Muscle of arm (tissue), 1 donor: ENCODE measurements at regions not wholly inside any gene's neighbourhood (a gene's known extent, or its start where the extent isn't known, plus 50 kb on each side); places are given as distances from the start of the nearest gene placed in this dataset.

Experiments
- DNase-seq: peaks from one replicate; pipeline ENCODE4 v3.0.0-alpha.2; 2013

DNA sequence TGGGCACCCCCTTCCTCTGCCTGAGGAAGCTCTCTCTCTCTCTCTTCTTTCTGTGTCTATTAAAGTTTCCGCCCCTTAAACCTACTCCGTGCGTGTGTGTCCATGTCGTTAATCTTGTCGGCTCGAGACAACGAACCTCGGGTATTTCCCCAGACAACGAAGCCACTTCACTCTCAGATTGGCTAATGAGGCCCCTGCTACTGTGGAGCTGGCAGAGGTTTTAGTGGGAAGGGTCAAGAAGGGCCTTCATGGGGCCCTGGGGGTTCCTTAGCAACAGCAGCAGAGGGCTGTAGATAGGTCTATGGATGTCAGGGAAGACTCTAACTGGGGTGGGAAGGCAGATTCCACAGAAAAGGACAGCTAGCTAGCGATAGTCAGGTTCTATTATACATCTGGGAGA lies 239.8 kb upstream of the RAB4A start:
- DNase-seq: no peak

DNA sequence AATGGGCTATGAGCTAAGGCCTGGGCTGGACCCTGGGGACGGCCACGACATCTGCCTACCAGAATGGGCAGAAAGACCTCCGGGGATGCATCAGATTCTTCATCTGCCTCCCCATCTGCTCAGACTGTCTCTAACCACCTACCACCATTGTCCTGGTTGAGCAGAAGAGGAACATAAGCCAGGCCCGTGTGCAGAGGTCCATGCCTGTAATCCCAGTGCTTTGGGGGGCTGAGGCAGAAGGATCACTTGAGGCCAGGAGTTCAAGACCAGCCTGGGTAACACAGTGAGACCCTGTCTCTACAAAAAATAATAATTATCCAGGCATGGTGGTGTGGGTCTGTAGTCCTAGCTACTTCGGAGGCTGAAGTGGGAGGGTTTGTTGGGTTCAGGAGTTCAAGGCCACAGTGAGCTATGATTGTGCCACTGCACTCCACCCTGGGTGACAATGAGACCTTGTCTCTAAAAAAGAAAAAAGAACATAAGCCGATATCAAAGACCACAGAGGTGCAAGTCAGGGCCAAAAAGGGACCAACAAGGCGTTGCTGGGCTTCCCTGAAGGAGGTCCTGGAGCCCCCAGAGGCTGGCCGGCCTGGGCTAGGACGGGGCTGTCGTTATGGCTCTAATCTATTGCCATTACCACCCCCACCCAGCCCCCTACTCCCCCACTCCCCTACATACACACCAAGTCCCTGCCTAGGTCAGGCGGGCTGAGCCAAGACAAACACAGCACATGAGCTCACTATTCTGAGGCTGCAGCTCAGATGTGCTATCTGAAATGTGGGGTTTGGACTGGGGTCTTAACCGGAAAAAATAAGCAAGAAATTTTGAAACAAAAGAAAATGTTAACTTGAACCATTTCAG lies 239.2 kb upstream of the RAB4A start:
- no peak for DNase-seq

DNA sequence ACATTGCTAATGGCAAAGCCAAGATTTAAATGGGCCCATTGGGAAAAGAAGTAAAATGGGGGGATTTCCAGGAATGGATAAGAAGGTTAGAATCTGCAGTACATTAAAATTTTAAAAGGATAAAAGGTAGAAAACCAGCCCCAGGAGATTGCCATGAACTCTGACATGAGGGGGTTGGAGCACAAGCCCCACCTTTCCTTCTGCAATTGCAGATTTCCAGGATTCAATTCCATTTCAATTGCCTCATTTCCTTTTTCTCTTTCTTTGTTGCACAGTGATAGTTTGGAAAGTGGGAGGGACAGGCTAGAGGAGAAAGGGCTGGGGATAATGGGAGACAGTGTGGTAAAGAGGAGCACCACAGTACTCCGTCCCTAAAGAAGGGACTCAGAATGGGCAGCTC lies 238.5 kb upstream of the RAB4A start:
- peak; percentile 70 for DNase-seq

DNA sequence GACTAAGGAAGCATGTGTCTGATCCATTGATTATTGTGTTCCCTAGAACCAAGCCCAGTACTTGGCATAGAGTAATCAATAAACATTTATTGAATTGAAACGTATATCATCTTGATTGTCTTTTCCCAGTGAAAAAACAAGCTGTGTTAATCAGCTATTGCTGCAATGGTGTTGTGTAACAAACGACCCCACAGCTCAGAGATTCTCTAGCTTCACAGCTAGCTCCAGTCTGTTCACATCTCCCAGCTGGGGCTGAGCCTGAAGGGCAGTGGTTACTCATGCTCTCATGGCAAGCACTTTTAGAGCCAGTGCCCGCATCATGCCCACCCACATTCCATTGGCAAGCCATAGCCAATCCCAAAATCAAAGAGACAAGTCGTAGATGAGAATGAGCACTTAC lies 237.4 kb upstream of the RAB4A start:
- no peak for DNase-seq

DNA sequence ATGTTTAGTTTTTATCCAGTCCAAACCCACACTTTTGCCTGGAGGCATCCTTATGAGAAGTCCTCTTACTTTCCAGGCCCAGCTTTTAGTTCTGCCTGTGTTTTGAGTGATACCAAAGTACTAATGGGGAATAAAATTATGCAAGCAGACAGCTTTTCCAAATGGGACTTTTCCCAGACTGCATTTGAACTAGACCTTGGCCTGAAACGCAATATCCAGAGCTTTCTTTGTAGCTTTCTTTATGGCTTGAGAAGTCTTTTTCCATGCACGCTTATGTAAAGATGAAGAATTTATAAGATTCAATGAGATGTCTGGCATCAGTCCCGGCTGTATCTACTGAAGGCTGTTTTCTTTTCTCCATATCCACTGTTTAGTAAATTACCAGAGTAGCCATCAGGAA lies 236.6 kb upstream of the RAB4A start:
- DNase-seq: peak; percentile 90

GRCh38 chr1:229035054-229035747 lies 235.7 kb upstream of the RAB4A start:
- no peak for DNase-seq

GRCh38 chr1:229035748-229036082 lies 235.2 kb upstream of the RAB4A start:
- DNase-seq: no peak

- no peak for DNase-seq
These were observed 233.0 kb upstream of the RAB4A start for GRCh38 chr1:229037806-229038405.

DNA sequence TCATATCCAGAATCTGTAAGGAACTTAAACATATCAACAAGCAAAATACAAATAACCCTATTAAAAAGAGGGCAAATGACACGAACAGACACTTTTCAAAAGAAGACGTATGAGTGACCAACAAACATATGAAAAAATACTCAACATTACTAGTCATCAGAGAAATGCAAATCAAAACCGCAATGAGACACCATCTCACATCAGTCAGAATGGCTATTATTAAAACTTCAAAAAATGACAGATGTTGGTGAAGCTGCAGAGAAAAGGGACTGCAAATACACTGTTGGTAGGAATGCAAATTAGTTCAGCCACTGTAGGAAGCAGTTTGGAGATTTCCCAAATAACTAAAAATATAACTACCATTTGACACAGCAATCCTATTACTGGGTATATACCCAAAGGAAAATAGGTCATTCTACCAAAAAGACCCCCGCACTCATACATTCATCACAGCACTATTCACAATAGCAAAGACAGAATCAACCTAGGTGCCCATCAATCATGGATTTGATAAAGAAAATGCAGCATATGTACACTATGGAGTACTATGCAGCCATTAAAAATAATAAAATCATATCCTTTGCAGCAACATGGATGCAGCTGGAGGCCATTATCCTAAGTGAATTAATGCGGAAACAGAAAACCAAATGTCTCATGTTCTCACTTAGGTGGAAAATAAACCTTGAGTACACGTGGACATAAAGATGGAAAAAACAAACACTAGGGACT lies 230.1 kb upstream of the RAB4A start:
- DNase-seq: no peak

DNA sequence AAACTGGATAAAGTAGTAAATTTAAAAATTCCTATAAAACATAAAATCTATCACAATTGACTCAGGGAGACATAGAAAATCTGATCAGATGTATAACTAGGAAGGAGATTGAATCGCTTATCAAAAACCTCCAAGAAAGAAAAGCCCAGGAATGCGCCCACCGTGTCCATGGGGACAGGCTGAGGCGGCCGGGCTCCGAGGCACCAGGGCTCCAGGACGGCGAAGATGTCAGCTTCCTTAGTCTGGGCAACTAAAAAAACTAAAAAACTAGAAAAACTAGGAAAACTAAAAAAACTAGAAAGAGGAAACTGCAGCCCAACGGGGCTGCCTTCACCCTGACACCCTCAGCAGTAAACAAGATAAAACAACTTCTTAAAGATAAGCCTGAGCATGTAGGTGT lies 229.0 kb upstream of the RAB4A start:
- DNase-seq: no peak

- DNase-seq: no peak
These were observed 228.4 kb upstream of the RAB4A start for GRCh38 chr1:229042482-229042881.

DNA sequence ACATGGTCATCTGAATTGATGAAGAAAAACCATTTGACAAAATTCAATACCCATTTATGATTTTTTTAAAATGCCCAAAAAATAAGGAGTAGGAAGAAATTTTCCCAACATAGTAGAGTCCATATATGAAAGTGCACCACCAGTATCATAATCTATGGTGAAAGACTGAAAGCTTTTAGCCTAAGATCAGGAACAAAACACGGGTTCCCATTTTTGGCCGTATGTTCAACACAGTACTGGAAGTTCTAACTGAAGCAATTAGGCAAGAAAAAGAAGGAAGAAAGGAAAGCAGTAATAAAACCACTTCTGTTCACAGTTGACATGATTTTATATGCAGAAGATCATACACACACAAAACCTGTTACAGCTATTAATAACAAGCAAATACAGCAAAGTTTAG lies 227.8 kb upstream of the RAB4A start:
- no peak for DNase-seq

DNA sequence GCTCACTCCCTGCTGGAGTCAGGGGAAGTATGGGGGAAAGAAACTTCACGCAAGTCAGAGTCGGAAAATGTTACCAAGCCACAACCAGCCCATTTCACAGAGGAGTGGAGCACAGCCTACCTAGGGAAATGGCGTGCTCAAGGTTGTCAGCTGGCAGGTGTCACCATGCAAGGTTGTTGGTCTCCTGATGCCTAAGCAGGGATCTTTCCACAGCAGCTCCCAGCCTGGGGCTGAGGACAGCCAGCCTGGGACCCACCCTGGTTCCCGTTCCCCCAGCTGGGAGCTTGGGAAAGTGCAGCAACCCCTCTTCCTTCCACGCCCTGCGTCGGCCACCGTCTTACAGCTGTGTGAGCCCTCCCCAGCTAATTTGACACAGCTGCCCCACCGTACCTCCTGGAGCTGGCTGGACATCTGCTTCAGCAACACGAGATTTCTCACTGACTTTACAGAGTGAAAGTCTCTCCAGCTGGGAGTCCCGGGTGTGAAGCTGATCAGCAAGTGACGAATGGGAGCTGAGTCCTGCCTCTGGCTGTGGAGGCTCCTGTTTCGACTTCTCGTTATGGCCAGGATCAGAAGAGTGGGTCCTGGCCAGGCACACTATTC lies 224.6 kb upstream of the RAB4A start:
- DNase-seq: no peak

- DNase-seq: no peak
These were observed 223.6 kb upstream of the RAB4A start for GRCh38 chr1:229047161-229047839.

- DNase-seq: no peak
These were observed 222.9 kb upstream of the RAB4A start for GRCh38 chr1:229047840-229048620.

DNA sequence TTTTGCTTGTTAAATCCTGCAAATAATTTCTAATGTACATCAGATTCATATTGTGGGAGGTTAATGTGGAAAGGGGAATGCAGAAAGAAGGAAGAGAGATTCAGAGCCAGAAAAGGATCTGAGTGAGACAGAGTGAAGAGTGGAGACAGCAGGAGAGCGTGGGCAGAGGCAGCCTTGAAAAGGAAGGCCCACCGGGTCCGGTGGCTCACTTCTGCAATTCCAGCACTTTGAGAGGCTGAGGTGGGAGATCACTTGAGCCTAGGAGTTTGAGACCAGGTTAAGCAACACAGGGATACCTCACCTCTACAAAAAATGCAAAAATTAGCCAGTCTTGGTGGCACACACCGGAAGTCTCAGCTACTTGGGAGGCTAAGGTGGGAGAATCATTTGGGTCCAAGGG lies 222.0 kb upstream of the RAB4A start:
- no peak for DNase-seq

DNA sequence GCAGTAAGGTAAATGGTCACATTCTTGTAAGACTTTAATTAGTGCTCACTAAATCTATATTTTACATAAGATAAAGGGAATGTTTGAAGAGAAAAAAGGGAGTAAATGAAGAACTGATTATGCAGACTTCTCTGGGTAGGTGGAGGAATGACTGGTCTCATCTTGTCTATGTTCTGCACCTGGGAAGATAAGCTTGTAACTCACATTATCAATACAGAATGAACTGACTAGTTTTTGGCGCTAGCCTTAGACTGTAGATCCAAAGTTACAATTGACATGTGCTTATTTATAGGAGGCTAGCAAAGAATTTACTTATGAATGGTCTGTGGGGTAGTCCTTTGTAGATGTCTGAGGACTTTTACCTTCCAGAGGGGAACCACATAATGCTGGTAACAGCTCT lies 214.9 kb upstream of the RAB4A start:
- DNase-seq: no peak

GRCh38 chr1:229058111-229058561 lies 212.8 kb upstream of the RAB4A start:
- no peak for DNase-seq

DNA sequence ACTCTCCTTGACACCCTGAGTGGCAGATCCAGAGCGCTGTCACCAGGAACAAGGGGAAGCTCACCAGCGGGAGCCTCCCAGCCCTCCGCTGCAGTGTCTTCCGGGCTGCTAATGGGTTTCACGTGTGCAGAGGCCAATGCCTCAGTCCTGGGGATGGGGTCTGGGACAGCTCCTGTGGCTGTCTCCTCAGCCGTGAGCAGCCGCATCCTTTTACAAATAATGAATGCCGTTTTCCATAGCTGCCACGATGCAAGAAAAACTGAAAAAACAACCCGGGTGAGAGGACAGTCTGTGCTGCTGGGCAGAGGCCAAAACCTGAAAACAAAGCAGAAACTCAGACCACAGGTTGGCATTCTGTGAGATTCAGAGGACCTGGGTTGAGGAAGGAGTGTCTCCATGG lies 212.2 kb upstream of the RAB4A start:
- DNase-seq: no peak
